ENCODE measurements at regions not wholly inside any gene's neighbourhood (a gene's known extent, or its start where the extent isn't known, plus 50 kb on each side); places are given as distances from the start of the nearest gene placed in this dataset.

- TF ChIP-seq PAX5 (IDR thresholded peaks at IDR 0.05; ENCODE audit: insufficient read depth, low read length, severe bottlenecking) = no peak
- TF ChIP-seq POU2F2 (IDR thresholded peaks at IDR 0.05; ENCODE audit: low read depth, low read length) = no peak
- TF ChIP-seq POLR2AphosphoS5 (IDR thresholded peaks at IDR 0.05; ENCODE audit: low read depth, low read length) = no peak
- no peak for TF ChIP-seq POLR2A (IDR thresholded peaks at IDR 0.05; ENCODE audit: low read depth, low read length)
- no peak for TF ChIP-seq TAF1 (IDR thresholded peaks at IDR 0.05; ENCODE audit: low read depth, low read length)
- no peak for DNase-seq (ENCODE audit: insufficient read length, low spot score)
- FAIRE-seq = no peak
These were observed 149.5 kb upstream of the B3GALT2 start for GRCh38 chr1:193335806-193336428.

DNA sequence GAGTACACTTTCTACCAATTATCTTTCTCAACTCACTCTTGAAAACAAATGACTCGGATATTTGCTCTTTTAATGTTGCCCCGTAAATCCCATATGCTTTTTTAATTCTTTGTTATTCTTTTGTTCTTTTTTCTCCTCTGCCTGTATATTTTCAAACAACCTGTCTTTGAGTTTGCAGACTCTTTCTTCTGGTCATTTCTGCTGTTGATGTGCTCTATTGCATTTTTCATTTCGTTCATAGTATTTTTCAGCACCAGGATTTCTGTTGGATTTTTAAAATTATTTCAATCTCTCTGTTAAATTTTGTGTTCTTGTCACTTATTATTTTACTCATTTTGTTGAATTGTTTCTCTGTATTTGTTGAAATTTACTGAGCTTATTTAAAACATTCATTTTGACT lies 146.8 kb upstream of the B3GALT2 start:
- TF ChIP-seq POU2F2 (IDR thresholded peaks at IDR 0.05; ENCODE audit: low read depth, low read length) (no peak), SPI1 (IDR thresholded peaks at IDR 0.05; ENCODE audit: low read depth, low read length) (no peak), TAF1 (IDR thresholded peaks at IDR 0.05; ENCODE audit: low read depth, low read length) (no peak), POLR2A (IDR thresholded peaks at IDR 0.05; ENCODE audit: low read depth, low read length) (no peak), POLR2AphosphoS5 (IDR thresholded peaks at IDR 0.05; ENCODE audit: low read depth, low read length) (no peak), PAX5 (IDR thresholded peaks at IDR 0.05; ENCODE audit: insufficient read depth, low read length, severe bottlenecking) (no peak)
- DNase-seq (ENCODE audit: insufficient read length, low spot score) (no peak), FAIRE-seq (no peak)

GRCh38 chr1:193326296-193326695 lies 139.9 kb upstream of the B3GALT2 start:
- DNase-seq (ENCODE audit: insufficient read length, low spot score) (no peak), FAIRE-seq (no peak)
- TF ChIP-seq POLR2AphosphoS5 (IDR thresholded peaks at IDR 0.05; ENCODE audit: low read depth, low read length) (no peak), PAX5 (IDR thresholded peaks at IDR 0.05; ENCODE audit: insufficient read depth, low read length, severe bottlenecking) (no peak), SPI1 (IDR thresholded peaks at IDR 0.05; ENCODE audit: low read depth, low read length) (no peak), POU2F2 (IDR thresholded peaks at IDR 0.05; ENCODE audit: low read depth, low read length) (no peak), POLR2A (IDR thresholded peaks at IDR 0.05; ENCODE audit: low read depth, low read length) (no peak), TAF1 (IDR thresholded peaks at IDR 0.05; ENCODE audit: low read depth, low read length) (no peak)

- no peak for TF ChIP-seq POLR2A (IDR thresholded peaks at IDR 0.05; ENCODE audit: low read depth, low read length)
- TF ChIP-seq PAX5 (IDR thresholded peaks at IDR 0.05; ENCODE audit: insufficient read depth, low read length, severe bottlenecking) = no peak
- TF ChIP-seq TAF1 (IDR thresholded peaks at IDR 0.05; ENCODE audit: low read depth, low read length) = no peak
- no peak for TF ChIP-seq SPI1 (IDR thresholded peaks at IDR 0.05; ENCODE audit: low read depth, low read length)
- no peak for TF ChIP-seq POLR2AphosphoS5 (IDR thresholded peaks at IDR 0.05; ENCODE audit: low read depth, low read length)
- no peak for TF ChIP-seq POU2F2 (IDR thresholded peaks at IDR 0.05; ENCODE audit: low read depth, low read length)
- DNase-seq (ENCODE audit: insufficient read length, low spot score) (no peak), FAIRE-seq (no peak)
These were observed 139.4 kb upstream of the B3GALT2 start for GRCh38 chr1:193325771-193326170.

- no peak for TF ChIP-seq POLR2AphosphoS5 (IDR thresholded peaks at IDR 0.05; ENCODE audit: low read depth, low read length)
- no peak for TF ChIP-seq POLR2A (IDR thresholded peaks at IDR 0.05; ENCODE audit: low read depth, low read length)
- TF ChIP-seq TAF1 (IDR thresholded peaks at IDR 0.05; ENCODE audit: low read depth, low read length) = no peak
- no peak for TF ChIP-seq SPI1 (IDR thresholded peaks at IDR 0.05; ENCODE audit: low read depth, low read length)
- no peak for TF ChIP-seq POU2F2 (IDR thresholded peaks at IDR 0.05; ENCODE audit: low read depth, low read length)
- no peak for TF ChIP-seq PAX5 (IDR thresholded peaks at IDR 0.05; ENCODE audit: insufficient read depth, low read length, severe bottlenecking)
- DNase-seq (ENCODE audit: insufficient read length, low spot score) (no peak), FAIRE-seq (no peak)
These were observed 138.6 kb upstream of the B3GALT2 start for GRCh38 chr1:193325042-193325441.

DNA sequence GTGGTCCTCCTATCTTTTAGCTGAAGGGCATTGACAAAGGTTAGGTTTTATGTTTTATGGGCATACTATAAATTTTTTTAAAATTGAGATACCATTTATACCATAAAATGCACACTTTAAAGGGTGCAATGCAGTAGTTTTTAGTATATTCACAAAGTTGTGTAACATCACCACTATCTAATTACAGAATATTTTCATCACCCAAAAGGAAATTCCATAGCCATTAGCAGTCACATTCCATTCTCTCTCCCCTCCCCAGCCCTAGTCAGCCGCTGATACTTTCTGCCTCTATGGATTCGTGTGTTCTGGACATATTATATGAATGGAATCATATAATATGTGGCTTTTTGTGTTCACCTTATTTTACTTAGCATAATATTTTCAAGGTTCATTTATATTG lies 135.8 kb upstream of the B3GALT2 start:
- FAIRE-seq = no peak
- no peak for TF ChIP-seq PAX5 (IDR thresholded peaks at IDR 0.05; ENCODE audit: insufficient read depth, low read length, severe bottlenecking)
- TF ChIP-seq TAF1 (IDR thresholded peaks at IDR 0.05; ENCODE audit: low read depth, low read length) = no peak
- TF ChIP-seq SPI1 (IDR thresholded peaks at IDR 0.05; ENCODE audit: low read depth, low read length) = no peak
- DNase-seq (ENCODE audit: insufficient read length, low spot score) = no peak

GRCh38 chr1:193321242-193321840 lies 134.9 kb upstream of the B3GALT2 start:
- no peak for FAIRE-seq
- DNase-seq (ENCODE audit: insufficient read length, low spot score) = no peak
- TF ChIP-seq PAX5 (IDR thresholded peaks at IDR 0.05; ENCODE audit: insufficient read depth, low read length, severe bottlenecking) (no peak), POU2F2 (IDR thresholded peaks at IDR 0.05; ENCODE audit: low read depth, low read length) (no peak), POLR2A (IDR thresholded peaks at IDR 0.05; ENCODE audit: low read depth, low read length) (no peak), POLR2AphosphoS5 (IDR thresholded peaks at IDR 0.05; ENCODE audit: low read depth, low read length) (no peak), SPI1 (IDR thresholded peaks at IDR 0.05; ENCODE audit: low read depth, low read length) (no peak), TAF1 (IDR thresholded peaks at IDR 0.05; ENCODE audit: low read depth, low read length) (no peak)

- TF ChIP-seq POU2F2 (IDR thresholded peaks at IDR 0.05; ENCODE audit: low read depth, low read length) = no peak
- no peak for TF ChIP-seq POLR2AphosphoS5 (IDR thresholded peaks at IDR 0.05; ENCODE audit: low read depth, low read length)
- DNase-seq (ENCODE audit: insufficient read length, low spot score) (no peak), FAIRE-seq (no peak)
These were observed 133.9 kb upstream of the B3GALT2 start for GRCh38 chr1:193320270-193320669.

GRCh38 chr1:193318347-193318746 lies 131.9 kb upstream of the B3GALT2 start:
- FAIRE-seq = no peak
- no peak for TF ChIP-seq POU2F2 (IDR thresholded peaks at IDR 0.05; ENCODE audit: low read depth, low read length)
- TF ChIP-seq POLR2AphosphoS5 (IDR thresholded peaks at IDR 0.05; ENCODE audit: low read depth, low read length) = no peak
- no peak for TF ChIP-seq TAF1 (IDR thresholded peaks at IDR 0.05; ENCODE audit: low read depth, low read length)
- TF ChIP-seq SPI1 (IDR thresholded peaks at IDR 0.05; ENCODE audit: low read depth, low read length) = no peak
- TF ChIP-seq POLR2A (IDR thresholded peaks at IDR 0.05; ENCODE audit: low read depth, low read length) = no peak
- TF ChIP-seq PAX5 (IDR thresholded peaks at IDR 0.05; ENCODE audit: insufficient read depth, low read length, severe bottlenecking) = no peak

More at GRCh38 chr1:193318347-193318746, 131.9 kb upstream of the B3GALT2 start:
- no peak for DNase-seq (ENCODE audit: insufficient read length, low spot score)
